ENCODE measurements at regions not wholly inside any gene's neighbourhood (a gene's known extent, or its start where the extent isn't known, plus 50 kb on each side); places are given as distances from the start of the nearest gene placed in this dataset.

- no peak for TF ChIP-seq BCLAF1 (IDR thresholded peaks at IDR 0.05)
- TF ChIP-seq GRHL1 (CRISPR knock-in tag; conservative IDR thresholded peaks at IDR 0.05), result no peak
- TF ChIP-seq ZEB1 (IDR thresholded peaks at IDR 0.05; ENCODE audit: insufficient replicate concordance, low read depth), result no peak
- TF ChIP-seq EZH2 (conservative IDR thresholded peaks at IDR 0.05; ENCODE audit: low read depth, low read length), result no peak
- TF ChIP-seq ZNF17 (CRISPR knock-in tag; IDR thresholded peaks at IDR 0.05), result no peak
- TF ChIP-seq ZNF546 (CRISPR knock-in tag; conservative IDR thresholded peaks at IDR 0.05), result no peak
- TF ChIP-seq GMEB1 (CRISPR knock-in tag; IDR thresholded peaks at IDR 0.05; ENCODE audit: borderline replicate concordance), result no peak
- TF ChIP-seq ZNF792 (CRISPR knock-in tag; IDR thresholded peaks at IDR 0.05), result no peak
- TF ChIP-seq SIN3A (IDR thresholded peaks at IDR 0.05; ENCODE audit: borderline replicate concordance, low read depth, low read length), result no peak
These were observed 462.6 kb downstream of the TBC1D32 start for GRCh38 chr6:120871416-120872261.
